Activated T-cell treated with anti-CD3 and anti-CD28 coated beads, Interleukin-2, amount 50 U/mL, for 24 hours (primary cell): ENCODE measurements at regions not wholly inside any gene's neighbourhood (a gene's known extent, or its start where the extent isn't known, plus 50 kb on each side); places are given as distances from the start of the nearest gene placed in this dataset.
"Not testable (repeated sequence)": the region's sequence is repeated elsewhere in the genome, so short reads cannot be mapped to it uniquely, and the experiment has no call there.

Experiments used
- DNase-seq: peaks from one replicate; pipeline ENCODE4 v3.0.0-alpha.2; 2020
- H3K27ac Mint-ChIP-seq: 2 replicates; pipeline ENCODE4 v1.8.0; 2020; ENCODE audit warnings: mild to moderate bottlenecking, mixed read lengths
- H3K27me3 Mint-ChIP-seq: 2 replicates; pipeline ENCODE4 v1.8.0; 2020; ENCODE audit warnings: mixed read lengths
- H3K36me3 Mint-ChIP-seq: 2 replicates; pipeline ENCODE4 v1.8.0; 2020; ENCODE audit warnings: low read depth, mixed read lengths
- H3K4me1 Mint-ChIP-seq: 2 replicates; pipeline ENCODE4 v1.8.0; 2020; ENCODE audit warnings: low read depth, mixed read lengths
- H3K4me3 Mint-ChIP-seq: 2 replicates; pipeline ENCODE4 v1.8.0; 2020; ENCODE audit warnings: mild to moderate bottlenecking, moderate library complexity, mixed read lengths
- H3K9me3 Mint-ChIP-seq: 2 replicates; pipeline ENCODE4 v1.8.0; 2020; ENCODE audit warnings: mixed read lengths

DNA sequence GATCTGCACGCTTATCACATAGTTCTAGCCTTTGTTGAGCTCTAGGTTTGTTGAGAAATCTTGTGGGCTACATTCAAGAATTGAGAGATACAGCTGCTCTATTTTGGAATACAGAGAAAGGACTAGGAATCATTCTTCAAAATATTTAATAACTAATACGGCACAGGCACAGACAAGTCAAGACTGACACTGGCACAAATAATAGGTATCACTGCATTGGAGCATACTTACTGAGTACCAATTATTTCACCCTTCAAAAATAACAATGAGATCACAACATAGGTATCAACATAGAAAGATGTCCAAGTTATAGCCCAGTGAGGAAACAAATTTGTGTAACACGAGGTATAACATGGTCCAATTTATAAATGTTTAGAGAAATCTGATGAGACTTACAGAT is 133.7 kb upstream of the TSC22D2 start:
- no peak overlapping the region for H3K4me3 Mint-ChIP-seq
- H3K9me3 Mint-ChIP-seq: no peaks in the 10 kb centered on the region
- DNase-seq: no peak
- H3K36me3 Mint-ChIP-seq: no peaks in the 10 kb centered on the region
- no peak overlapping the region for H3K27ac Mint-ChIP-seq
- peaks cover 15% of the 10 kb centered on the region for H3K27me3 Mint-ChIP-seq
- no peaks in the 10 kb centered on the region for H3K4me1 Mint-ChIP-seq

DNA sequence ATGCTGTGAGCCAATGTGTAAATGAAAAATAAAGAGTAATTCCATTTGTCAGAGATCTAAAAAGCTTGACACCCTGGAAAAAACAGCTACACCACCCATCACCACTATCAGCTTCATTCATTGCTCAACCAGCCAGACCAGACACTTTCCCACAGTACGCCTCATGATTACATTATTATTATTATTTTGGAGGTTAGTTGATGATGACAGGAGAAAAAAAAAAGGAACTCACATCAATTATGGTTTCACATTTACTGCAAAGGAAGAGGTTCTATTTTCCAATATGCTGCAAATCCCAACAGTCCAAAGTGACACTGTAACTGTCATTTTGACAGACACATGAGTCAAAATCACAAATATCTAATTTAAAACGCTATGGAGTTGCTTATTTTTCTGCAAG is 134.7 kb upstream of the TSC22D2 start:
- Mint-ChIP-seq H3K4me3 (no peak overlapping the region), H3K27ac (no peak overlapping the region), H3K9me3 (no peaks in the 10 kb centered on the region), H3K27me3 (peaks cover 13% of the 10 kb centered on the region), H3K36me3 (no peaks in the 10 kb centered on the region), H3K4me1 (no peaks in the 10 kb centered on the region)
- no peak for DNase-seq

DNA sequence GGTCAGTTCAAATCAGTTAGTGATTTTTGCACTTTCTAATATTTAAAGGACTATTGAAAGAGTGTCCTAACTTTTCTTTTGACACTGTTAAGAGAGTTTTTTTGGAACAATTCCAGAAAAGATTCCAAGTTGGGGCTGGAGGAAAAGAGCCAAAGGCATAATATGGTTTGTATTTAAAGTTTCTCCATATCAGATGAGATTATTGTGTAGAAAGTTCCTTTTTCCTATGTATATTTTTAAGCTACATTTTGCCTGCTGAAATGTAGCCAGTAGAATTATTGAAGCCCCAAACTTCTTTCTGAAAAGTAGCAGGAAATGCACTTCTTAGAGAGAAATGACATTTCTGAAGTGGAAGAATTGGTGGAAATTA is 136.5 kb upstream of the TSC22D2 start:
- no peak overlapping the region for H3K4me3 Mint-ChIP-seq
- peaks cover 8% of the 10 kb centered on the region for H3K27me3 Mint-ChIP-seq
- no peak for DNase-seq
- H3K27ac Mint-ChIP-seq: no peak overlapping the region
- H3K4me1 Mint-ChIP-seq: no peaks in the 10 kb centered on the region
- H3K36me3 Mint-ChIP-seq: no peaks in the 10 kb centered on the region
- H3K9me3 Mint-ChIP-seq: no peaks in the 10 kb centered on the region

DNA sequence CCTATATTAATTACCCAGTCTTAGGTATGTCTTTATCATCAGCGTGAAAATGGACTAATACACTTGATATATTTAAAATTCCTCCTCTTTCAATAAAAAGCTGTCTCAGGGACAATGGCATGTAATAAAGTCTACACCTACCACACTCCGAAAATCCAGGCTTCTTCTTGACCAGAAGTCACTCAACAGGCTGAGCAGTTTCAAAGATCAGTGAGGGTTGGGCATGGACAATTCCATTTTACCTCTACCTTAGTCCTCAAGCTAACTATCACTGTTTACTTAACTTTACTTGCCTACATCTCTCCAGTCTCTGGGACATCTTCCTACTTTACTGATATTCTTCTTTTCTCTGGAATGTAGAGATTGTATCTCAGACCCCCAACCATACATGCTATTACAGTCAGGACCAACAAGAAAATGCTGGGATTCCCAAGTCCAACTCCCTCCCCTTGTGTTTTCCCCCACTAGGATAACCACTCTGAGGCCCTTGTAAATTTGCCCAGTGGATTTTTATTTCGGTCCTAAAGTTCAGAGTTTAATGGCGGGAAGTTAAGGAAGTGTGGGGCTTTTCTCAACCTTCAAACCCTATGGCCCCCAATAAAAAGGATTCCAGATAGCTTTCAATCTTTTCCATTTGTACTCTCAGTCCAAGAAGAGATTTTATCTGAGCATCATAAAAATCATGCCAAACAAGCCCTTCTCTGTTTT is 137.1 kb upstream of the TSC22D2 start:
- Mint-ChIP-seq H3K4me1 (no peaks in the 10 kb centered on the region), H3K4me3 (no peak overlapping the region), H3K9me3 (no peaks in the 10 kb centered on the region), H3K27me3 (peaks cover 8% of the 10 kb centered on the region), H3K36me3 (no peaks in the 10 kb centered on the region), H3K27ac (no peak overlapping the region)
- DNase-seq: no peak

DNA sequence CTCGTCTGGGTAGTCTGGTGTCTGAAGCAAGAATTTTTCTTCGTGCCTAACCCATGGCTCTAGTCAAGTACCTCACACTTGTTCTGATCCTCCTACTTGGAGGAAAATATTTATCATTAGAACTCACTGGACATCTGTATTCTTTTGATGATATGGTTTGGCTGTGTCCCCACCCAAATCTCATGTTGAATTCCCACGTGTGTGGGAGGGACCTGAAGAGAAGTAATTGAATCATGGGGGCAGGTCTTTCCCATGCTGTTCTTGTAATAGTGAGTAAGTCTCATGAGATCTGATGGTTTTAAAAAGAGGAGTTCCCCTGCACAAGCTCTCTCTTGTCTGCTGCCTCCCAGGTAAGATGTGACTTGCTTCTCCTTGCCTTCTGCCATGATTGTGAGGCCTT is 137.7 kb upstream of the TSC22D2 start:
- DNase-seq, H3K4me3 Mint-ChIP-seq, H3K9me3 Mint-ChIP-seq, H3K27ac Mint-ChIP-seq, H3K27me3 Mint-ChIP-seq, H3K4me1 Mint-ChIP-seq, H3K36me3 Mint-ChIP-seq: not testable (repeated sequence)

DNA sequence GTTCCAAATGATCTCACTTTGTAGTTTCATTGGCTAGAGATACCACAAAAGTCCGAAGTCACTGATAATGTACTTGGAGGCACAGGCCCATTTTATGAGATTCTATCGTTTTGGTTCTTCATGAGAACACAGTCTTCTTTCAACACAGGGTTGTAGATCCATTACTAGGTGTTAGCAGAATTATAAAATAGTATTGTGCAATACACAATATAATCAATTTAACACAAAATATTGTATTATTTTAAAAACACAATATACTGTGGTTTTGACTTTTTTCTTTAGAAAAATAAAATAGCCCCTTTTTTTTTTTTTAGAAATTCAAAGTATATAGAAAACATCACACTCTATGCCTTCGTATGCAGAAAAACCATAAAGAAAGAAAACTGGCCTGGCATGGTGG is 138.6 kb upstream of the TSC22D2 start:
- Mint-ChIP-seq H3K36me3 (no peaks in the 10 kb centered on the region), H3K4me3 (no peak overlapping the region), H3K9me3 (no peaks in the 10 kb centered on the region), H3K27ac (no peak overlapping the region), H3K4me1 (no peaks in the 10 kb centered on the region), H3K27me3 (peaks cover 7% of the 10 kb centered on the region)
- DNase-seq: no peak

DNA sequence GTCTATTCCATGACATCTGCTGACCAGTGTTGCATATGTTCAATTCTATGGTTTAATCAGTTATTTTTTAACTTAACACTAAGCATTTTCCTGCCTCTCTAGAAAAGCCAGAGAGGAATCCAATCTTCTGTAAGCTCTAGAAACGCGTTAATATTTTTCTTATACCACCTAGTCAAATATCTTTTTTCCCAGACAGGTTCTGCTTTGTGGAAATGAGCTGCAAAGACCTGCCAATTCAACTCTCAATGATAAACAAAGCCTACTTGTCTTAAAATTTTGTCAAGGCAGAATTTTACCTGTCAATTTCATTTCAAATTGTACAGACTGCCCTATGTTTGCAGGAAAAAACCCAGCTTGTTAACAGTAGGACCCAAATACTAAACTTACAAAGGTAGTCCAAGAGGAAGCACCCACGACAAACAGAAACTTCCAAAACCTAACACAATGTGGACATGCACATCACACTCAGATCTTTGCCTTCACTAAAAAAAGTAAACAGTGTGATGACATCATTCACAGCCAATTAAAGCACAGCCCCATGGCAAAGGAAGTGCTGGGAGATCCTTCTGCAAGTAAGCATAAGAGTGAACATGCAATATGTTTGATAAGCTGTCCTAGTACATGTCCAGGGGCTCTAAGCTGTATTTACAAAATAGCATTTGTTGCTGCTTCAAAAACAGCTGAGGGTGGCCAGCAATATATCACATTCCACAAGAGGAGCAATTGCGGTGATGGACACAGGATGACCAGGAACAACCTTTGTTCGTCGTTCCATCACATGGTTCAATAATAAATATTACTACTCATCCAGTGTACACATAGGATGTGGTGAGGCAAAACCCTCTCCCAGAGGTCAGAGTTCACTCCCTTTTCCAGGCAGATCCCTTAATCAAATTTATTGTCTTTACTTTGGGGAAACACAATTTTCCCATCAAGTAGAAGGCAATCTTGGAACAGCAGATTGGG is 139.4 kb upstream of the TSC22D2 start:
- no peak overlapping the region for H3K27ac Mint-ChIP-seq
- H3K9me3 Mint-ChIP-seq: no peaks in the 10 kb centered on the region
- DNase-seq: no peak
- no peaks in the 10 kb centered on the region for H3K4me1 Mint-ChIP-seq
- H3K27me3 Mint-ChIP-seq: peaks cover 14% of the 10 kb centered on the region
- no peak overlapping the region for H3K4me3 Mint-ChIP-seq
- no peaks in the 10 kb centered on the region for H3K36me3 Mint-ChIP-seq

DNA sequence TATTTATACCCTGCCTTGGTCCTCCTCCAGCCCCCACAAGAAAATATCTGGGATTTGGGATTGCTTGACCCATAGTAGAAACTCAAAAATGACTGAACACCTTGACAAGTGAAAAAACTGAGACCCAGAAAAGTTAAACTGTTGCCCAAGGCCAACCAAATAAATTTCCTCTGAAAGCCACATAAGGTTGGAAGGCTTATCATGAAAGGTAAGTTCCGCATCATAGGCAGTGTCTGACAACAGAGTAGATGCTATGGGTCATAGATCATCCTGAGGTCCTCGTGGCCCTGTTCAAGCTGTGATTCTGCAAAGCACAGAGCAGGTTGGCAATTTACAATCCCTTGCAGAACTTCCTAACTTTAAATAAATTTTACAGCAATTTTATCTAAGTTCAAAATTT is 140.8 kb upstream of the TSC22D2 start:
- Mint-ChIP-seq H3K4me3 (no peak overlapping the region), H3K4me1 (no peaks in the 10 kb centered on the region), H3K27ac (no peak overlapping the region), H3K27me3 (peaks cover 10% of the 10 kb centered on the region), H3K36me3 (no peaks in the 10 kb centered on the region), H3K9me3 (no peaks in the 10 kb centered on the region)
- DNase-seq: no peak

DNA sequence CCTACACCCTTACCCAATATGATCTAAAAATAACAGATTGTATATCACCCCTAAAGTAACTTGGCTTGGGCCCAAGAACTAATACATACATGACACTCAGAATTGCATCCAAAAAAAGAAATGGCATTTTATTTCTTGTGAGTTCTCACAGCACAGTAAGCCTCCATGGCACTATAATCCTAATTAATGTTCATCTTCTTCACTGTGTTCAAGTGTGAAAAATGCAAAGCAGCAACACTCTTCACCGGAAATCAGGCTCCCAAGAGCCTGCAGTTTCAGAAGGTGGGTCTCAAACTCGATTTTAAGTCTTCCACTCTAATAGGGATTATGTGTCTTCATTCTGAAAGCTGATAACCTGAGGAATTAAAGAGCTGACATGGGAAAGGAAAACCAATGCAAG is 142.8 kb upstream of the TSC22D2 start:
- no peak overlapping the region for H3K27ac Mint-ChIP-seq
- H3K27me3 Mint-ChIP-seq: peaks cover 10% of the 10 kb centered on the region
- DNase-seq: no peak
- H3K9me3 Mint-ChIP-seq: no peaks in the 10 kb centered on the region
- H3K4me1 Mint-ChIP-seq: no peaks in the 10 kb centered on the region
- no peak overlapping the region for H3K4me3 Mint-ChIP-seq
- H3K36me3 Mint-ChIP-seq: no peaks in the 10 kb centered on the region

DNA sequence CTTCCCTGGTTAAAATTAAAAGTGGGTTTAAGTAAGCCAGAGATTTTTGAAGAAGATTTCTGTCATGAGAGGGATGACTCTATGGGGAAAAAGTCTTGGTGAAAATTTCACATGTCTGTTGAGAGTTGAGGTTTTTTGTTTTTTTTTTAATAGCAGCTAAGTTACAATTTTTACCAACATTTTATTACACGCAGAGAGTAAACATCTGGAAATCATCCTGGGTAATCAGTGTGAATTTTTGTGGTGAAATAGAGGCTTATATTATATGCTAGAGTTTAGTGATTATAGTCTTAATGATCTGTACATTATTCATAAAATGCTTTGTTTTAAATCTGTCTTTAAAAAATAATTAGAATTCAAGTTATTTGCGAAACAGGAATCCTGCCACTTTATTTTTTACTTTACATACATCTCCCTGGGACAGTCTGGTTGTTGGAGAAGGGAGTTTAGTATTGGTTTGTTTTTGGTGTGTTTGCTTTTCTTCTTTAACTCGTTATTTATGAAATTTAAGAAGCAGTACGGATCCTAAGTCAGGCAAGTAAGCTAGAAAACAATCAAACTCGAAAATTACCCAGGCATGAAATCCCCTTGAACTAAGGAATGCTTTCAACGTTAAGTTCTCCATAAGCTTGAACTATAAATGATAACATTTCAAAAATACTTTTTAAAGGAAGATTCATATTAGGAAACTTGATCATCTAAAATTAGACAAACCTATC is 143.4 kb upstream of the TSC22D2 start:
- no peaks in the 10 kb centered on the region for H3K9me3 Mint-ChIP-seq
- H3K36me3 Mint-ChIP-seq: no peaks in the 10 kb centered on the region
- no peaks in the 10 kb centered on the region for H3K4me1 Mint-ChIP-seq
- no peak for DNase-seq
- no peak overlapping the region for H3K27ac Mint-ChIP-seq
- H3K4me3 Mint-ChIP-seq: no peak overlapping the region
- peaks cover 10% of the 10 kb centered on the region for H3K27me3 Mint-ChIP-seq

DNA sequence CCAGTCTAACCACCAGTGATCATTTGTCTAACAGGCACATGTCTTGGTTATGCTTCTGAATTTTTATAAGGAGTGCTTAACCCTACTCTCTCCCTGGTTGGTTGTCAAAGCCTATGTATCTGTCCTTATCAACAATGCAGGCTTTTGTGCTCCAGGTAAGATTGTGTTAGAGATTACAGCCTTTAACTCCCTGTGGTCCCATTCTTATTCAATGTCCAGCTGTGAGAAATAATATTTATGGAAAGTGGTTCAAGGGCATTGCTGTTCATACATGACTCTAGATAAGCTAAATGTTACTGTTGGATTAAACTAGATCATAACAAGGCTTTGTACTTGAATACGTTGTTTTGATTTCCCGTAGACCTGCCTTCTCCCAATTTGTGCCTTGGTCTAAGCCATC is 146.1 kb upstream of the TSC22D2 start:
- Mint-ChIP-seq H3K9me3 (no peaks in the 10 kb centered on the region), H3K27ac (no peak overlapping the region), H3K27me3 (peaks cover 10% of the 10 kb centered on the region), H3K36me3 (no peaks in the 10 kb centered on the region), H3K4me1 (no peaks in the 10 kb centered on the region), H3K4me3 (no peak overlapping the region)
- no peak for DNase-seq

DNA sequence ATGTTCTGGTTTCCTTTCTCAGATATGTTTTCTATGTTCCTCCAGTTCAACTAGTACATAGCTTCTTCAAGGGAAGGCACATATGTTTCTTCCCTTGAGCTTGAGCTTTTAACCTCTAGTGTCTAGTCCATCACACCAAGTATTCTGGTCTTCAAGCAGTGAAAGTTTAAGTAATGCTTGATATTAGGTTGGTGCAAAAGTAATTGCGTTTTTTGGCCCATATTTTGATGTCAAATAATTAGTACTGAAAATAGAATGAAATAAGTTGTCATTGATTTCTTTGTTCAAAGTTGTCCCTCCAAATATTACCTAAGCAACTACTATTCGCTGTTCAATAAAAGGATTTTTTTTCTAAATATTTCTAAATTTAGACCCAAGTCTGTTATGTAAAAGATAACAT is 146.7 kb upstream of the TSC22D2 start:
- no peaks in the 10 kb centered on the region for H3K9me3 Mint-ChIP-seq
- H3K4me3 Mint-ChIP-seq: no peak overlapping the region
- peaks cover 10% of the 10 kb centered on the region for H3K27me3 Mint-ChIP-seq
- H3K36me3 Mint-ChIP-seq: no peaks in the 10 kb centered on the region
- no peak overlapping the region for H3K27ac Mint-ChIP-seq
- no peaks in the 10 kb centered on the region for H3K4me1 Mint-ChIP-seq
- no peak for DNase-seq

DNA sequence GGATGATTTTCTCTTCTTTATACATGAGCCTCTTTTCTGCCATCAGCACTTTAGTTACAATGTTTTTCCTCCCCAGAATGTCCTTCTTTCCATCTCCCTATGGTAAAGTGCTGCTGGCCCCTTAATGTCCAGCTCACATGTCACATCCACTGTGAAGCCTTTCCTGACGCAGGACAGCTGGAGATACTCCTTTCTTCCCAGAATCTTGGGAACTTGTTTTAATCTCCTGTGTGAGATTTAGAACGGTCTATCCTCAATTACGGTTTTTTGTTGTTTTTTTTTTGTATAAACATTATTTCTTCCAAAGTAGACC is 147.7 kb upstream of the TSC22D2 start:
- Mint-ChIP-seq H3K36me3 (no peaks in the 10 kb centered on the region), H3K27ac (no peak overlapping the region), H3K4me3 (no peak overlapping the region), H3K27me3 (peaks cover 9% of the 10 kb centered on the region), H3K9me3 (no peaks in the 10 kb centered on the region), H3K4me1 (no peaks in the 10 kb centered on the region)
- no peak for DNase-seq

DNA sequence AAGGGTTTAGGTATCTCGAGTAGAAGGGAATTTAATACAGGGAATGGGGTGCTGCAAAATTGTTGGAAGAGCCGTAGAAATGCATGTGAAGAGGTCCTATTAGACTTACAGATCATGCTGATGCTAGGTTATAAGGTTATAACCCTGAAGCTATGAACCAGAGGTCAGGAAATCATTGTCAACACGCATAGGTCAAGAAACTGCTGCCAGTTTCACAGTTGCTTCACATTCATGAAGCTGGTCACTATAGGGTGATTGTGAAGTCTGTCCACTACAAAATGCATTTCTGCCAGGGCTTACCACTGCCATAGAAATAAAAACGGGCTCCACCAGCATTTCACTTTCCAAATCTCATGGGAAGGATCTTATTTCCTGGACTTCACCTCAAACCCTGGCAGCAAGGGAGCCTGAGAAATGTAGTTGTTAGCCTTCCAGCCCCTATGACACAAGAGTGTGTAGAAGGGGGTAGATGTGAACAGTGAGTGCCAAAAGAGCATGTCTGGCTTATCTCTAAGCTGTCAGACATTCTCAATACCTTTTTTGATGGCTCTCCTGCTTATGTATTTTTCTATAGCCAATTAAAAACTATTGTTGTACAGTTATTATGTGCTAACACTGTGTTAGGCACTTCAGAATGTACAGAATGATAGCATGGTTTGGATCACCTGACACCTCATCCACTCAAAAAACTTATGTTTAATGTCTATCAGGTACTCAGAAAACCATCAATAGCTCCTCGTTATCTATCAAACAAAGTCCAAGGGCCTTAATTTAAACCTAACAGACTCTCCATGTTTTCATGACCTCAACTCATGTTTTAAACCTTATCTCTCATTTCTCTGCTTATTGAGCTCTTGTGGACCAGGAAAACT is 148.3 kb upstream of the TSC22D2 start:
- H3K4me3 Mint-ChIP-seq: no peak overlapping the region
- H3K9me3 Mint-ChIP-seq: no peaks in the 10 kb centered on the region
- H3K27me3 Mint-ChIP-seq: peaks cover 7% of the 10 kb centered on the region
- H3K36me3 Mint-ChIP-seq: no peaks in the 10 kb centered on the region
- no peak for DNase-seq
- no peaks in the 10 kb centered on the region for H3K4me1 Mint-ChIP-seq
- H3K27ac Mint-ChIP-seq: no peak overlapping the region
